HFFc6 (cell line): ENCODE measurements at regions not wholly inside any gene's neighbourhood (a gene's known extent, or its start where the extent isn't known, plus 50 kb on each side); places are given as distances from the start of the nearest gene placed in this dataset.

Source experiments
- DNase-seq: peaks from one replicate; pipeline ENCODE4 v3.0.0-alpha.2; 2018
- H3K27ac Mint-ChIP-seq: 2 replicates; pipeline ENCODE4 v1.8.0; 2020; ENCODE audit warnings: mild to moderate bottlenecking, mixed read lengths
- H3K27me3 Mint-ChIP-seq: 2 replicates; pipeline ENCODE4 v1.8.0; 2021; ENCODE audit warnings: mild to moderate bottlenecking, moderate library complexity, mixed read lengths; ENCODE audit not compliant: insufficient read depth
- H3K36me3 Mint-ChIP-seq: 2 replicates; pipeline ENCODE4 v1.8.0; 2021; ENCODE audit warnings: low read depth, mixed read lengths
- H3K4me1 Mint-ChIP-seq: 2 replicates; pipeline ENCODE4 v1.8.0; 2020; ENCODE audit warnings: low read depth, mixed read lengths
- H3K4me3 Mint-ChIP-seq: 2 replicates; pipeline ENCODE4 v1.8.0; 2020; ENCODE audit warnings: mild to moderate bottlenecking, moderate library complexity, mixed read lengths
- H3K9me3 Mint-ChIP-seq: 2 replicates; pipeline ENCODE4 v1.8.0; 2020; ENCODE audit warnings: mild to moderate bottlenecking, mixed read lengths
- CTCF ChIP-seq: fragments of 200-600 bp; sonication (generic); IDR thresholded peaks from 2 replicates; pipeline ENCODE4 v1.5.0; 2021; ENCODE audit warnings: antibody characterized with exemption, mild to moderate bottlenecking

GRCh38 chr15:45866616-45867015, 231.8 kb downstream of the SQOR start:
- Mint-ChIP-seq H3K4me3 (no peak overlapping the region), H3K4me1 (peaks cover 12% of the 10 kb centered on the region; the same call in 1 of the 2 replicates), H3K27ac (no peak overlapping the region), H3K36me3 (no peaks in the 10 kb centered on the region), H3K9me3 (peaks cover 12% of the 10 kb centered on the region), H3K27me3 (no peaks in the 10 kb centered on the region; the same call in 1 of the 2 replicates)
- TF ChIP-seq CTCF = no peak
- no peak for DNase-seq

GRCh38 chr15:45867281-45867680, 232.5 kb downstream of the SQOR start:
- H3K36me3 Mint-ChIP-seq = no peaks in the 10 kb centered on the region
- no peaks in the 10 kb centered on the region; the same call in 1 of the 2 replicates for H3K27me3 Mint-ChIP-seq
- H3K4me1 Mint-ChIP-seq = peaks cover 12% of the 10 kb centered on the region; the same call in 1 of the 2 replicates
- DNase-seq = no peak
- H3K9me3 Mint-ChIP-seq = peaks cover 12% of the 10 kb centered on the region
- TF ChIP-seq CTCF = no peak
- no peak overlapping the region for H3K4me3 Mint-ChIP-seq
- H3K27ac Mint-ChIP-seq = no peak overlapping the region

GRCh38 chr15:45868109-45868691, 233.4 kb downstream of the SQOR start:
- Mint-ChIP-seq H3K36me3 (no peaks in the 10 kb centered on the region), H3K27ac (no peak overlapping the region), H3K9me3 (peaks cover 16% of the 10 kb centered on the region), H3K4me1 (peaks cover 12% of the 10 kb centered on the region; the same call in 1 of the 2 replicates), H3K4me3 (no peak overlapping the region), H3K27me3 (no peaks in the 10 kb centered on the region; the same call in 1 of the 2 replicates)
- no peak for TF ChIP-seq CTCF
- no peak for DNase-seq

- no peak for DNase-seq
- H3K27ac Mint-ChIP-seq = no peak overlapping the region
- TF ChIP-seq CTCF = no peak
- peaks cover 20% of the 10 kb centered on the region for H3K9me3 Mint-ChIP-seq
- no peak overlapping the region for H3K4me3 Mint-ChIP-seq
- H3K27me3 Mint-ChIP-seq = no peaks in the 10 kb centered on the region; the same call in 1 of the 2 replicates
- H3K4me1 Mint-ChIP-seq = peaks cover 12% of the 10 kb centered on the region; the same call in 1 of the 2 replicates
- H3K36me3 Mint-ChIP-seq = no peaks in the 10 kb centered on the region
Observed at GRCh38 chr15:45869034-45869668, 234.3 kb downstream of the SQOR start.

- peaks cover 26% of the 10 kb centered on the region for H3K9me3 Mint-ChIP-seq
- no peak overlapping the region for H3K4me3 Mint-ChIP-seq
- H3K4me1 Mint-ChIP-seq = peaks cover 12% of the 10 kb centered on the region; the same call in 1 of the 2 replicates
- H3K27me3 Mint-ChIP-seq = no peaks in the 10 kb centered on the region; the same call in 1 of the 2 replicates
- H3K36me3 Mint-ChIP-seq = no peaks in the 10 kb centered on the region
- DNase-seq = peak; percentile 54
- H3K27ac Mint-ChIP-seq = peak overlapping the region; percentile 40; the same call in 1 of the 2 replicates
- TF ChIP-seq CTCF = no peak
Observed at GRCh38 chr15:45871121-45871855, 236.5 kb downstream of the SQOR start.
